ENCODE measurements at regions not wholly inside any gene's neighbourhood (a gene's known extent, or its start where the extent isn't known, plus 50 kb on each side); places are given as distances from the start of the nearest gene placed in this dataset.

DNA sequence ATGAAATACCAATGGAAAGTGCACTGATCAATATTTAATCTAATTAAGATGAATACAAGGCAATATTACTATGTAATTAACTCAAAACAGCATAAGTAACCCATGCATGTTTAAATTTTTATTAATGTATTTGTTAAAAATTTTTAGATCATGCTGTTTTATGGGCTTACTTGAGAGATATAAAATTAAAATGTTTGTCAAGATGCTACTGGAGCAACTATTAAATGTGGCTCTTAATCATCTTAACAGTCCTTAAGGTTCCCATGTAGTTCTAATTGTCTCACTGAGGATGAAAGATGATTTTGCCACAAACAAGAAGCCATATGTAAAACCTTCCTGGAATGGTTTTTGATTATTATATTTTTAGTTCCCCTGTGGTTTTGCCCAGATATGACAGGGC, 897.1 kb downstream of the KCNMA1 start:
- Histone ChIP-seq H4K20me1 (ENCODE audit: insufficient read depth, low read length, poor library complexity, severe bottlenecking) (no peaks in the 10 kb centered on the region), H3K9me2 (replicated peaks; ENCODE audit: low read depth, low read length) (no peaks in the 10 kb centered on the region), H3K27me3 (ENCODE audit: insufficient read depth, low read length, poor library complexity, severe bottlenecking) (no peaks in the 10 kb centered on the region), H3K4me3 (ENCODE audit: low read length, poor library complexity, severe bottlenecking) (no peak overlapping the region), H3K9me3 (ENCODE audit: insufficient read depth, low read depth, low read length) (no peaks in the 10 kb centered on the region), H2AFZ (ENCODE audit: low read length) (no peak overlapping the region), H3K4me1 (ENCODE audit: insufficient read depth, low read length, poor library complexity, severe bottlenecking) (peaks cover 6% of the 10 kb centered on the region), H3F3A (ENCODE audit: low read depth) (no peaks in the 10 kb centered on the region), H3K4me2 (ENCODE audit: low read depth, low read length, poor library complexity, severe bottlenecking) (no peak overlapping the region), H3K36me3 (ENCODE audit: insufficient read depth, low read length) (no peaks in the 10 kb centered on the region), H3K9ac (ENCODE audit: low read depth, low read length, poor library complexity, severe bottlenecking) (no peak overlapping the region), H3K79me2 (ENCODE audit: insufficient read depth, low read length) (no peaks in the 10 kb centered on the region)
- TF ChIP-seq, protein P1, sequence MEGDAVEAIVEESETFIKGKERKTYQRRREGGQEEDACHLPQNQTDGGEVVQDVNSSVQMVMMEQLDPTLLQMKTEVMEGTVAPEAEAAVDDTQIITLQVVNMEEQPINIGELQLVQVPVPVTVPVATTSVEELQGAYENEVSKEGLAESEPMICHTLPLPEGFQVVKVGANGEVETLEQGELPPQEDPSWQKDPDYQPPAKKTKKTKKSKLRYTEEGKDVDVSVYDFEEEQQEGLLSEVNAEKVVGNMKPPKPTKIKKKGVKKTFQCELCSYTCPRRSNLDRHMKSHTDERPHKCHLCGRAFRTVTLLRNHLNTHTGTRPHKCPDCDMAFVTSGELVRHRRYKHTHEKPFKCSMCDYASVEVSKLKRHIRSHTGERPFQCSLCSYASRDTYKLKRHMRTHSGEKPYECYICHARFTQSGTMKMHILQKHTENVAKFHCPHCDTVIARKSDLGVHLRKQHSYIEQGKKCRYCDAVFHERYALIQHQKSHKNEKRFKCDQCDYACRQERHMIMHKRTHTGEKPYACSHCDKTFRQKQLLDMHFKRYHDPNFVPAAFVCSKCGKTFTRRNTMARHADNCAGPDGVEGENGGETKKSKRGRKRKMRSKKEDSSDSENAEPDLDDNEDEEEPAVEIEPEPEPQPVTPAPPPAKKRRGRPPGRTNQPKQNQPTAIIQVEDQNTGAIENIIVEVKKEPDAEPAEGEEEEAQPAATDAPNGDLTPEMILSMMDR (conservative IDR thresholded peaks at IDR 0.05; ENCODE audit: low read length), result no peak
- no peak for TF ChIP-seq EZH2phosphoT487 (IDR thresholded peaks at IDR 0.05; ENCODE audit: borderline replicate concordance)

- no peaks in the 10 kb centered on the region for H3K9me3 ChIP-seq (ENCODE audit: insufficient read depth, low read depth, low read length)
- no peak overlapping the region for H3K4me2 ChIP-seq (ENCODE audit: low read depth, low read length, poor library complexity, severe bottlenecking)
- H3K4me1 ChIP-seq (ENCODE audit: insufficient read depth, low read length, poor library complexity, severe bottlenecking), result peaks cover 6% of the 10 kb centered on the region
- H4K20me1 ChIP-seq (ENCODE audit: insufficient read depth, low read length, poor library complexity, severe bottlenecking), result no peaks in the 10 kb centered on the region
- 0 out of 2 replicates have a peak overlapping the region, but pooled peaks have one; percentile 55 for H2AFZ ChIP-seq (ENCODE audit: low read length)
- H3K9ac ChIP-seq (ENCODE audit: low read depth, low read length, poor library complexity, severe bottlenecking), result no peak overlapping the region
- TF ChIP-seq EZH2phosphoT487 (IDR thresholded peaks at IDR 0.05; ENCODE audit: borderline replicate concordance), result no peak
- TF ChIP-seq, protein P1 (conservative IDR thresholded peaks at IDR 0.05; ENCODE audit: low read length), result no peak
- no peaks in the 10 kb centered on the region for H3K36me3 ChIP-seq (ENCODE audit: insufficient read depth, low read length)
- no peak overlapping the region for H3K4me3 ChIP-seq (ENCODE audit: low read length, poor library complexity, severe bottlenecking)
- H3K79me2 ChIP-seq (ENCODE audit: insufficient read depth, low read length), result no peaks in the 10 kb centered on the region
- H3K27me3 ChIP-seq (ENCODE audit: insufficient read depth, low read length, poor library complexity, severe bottlenecking), result no peaks in the 10 kb centered on the region
- H3K9me2 ChIP-seq (replicated peaks; ENCODE audit: low read depth, low read length), result no peaks in the 10 kb centered on the region
- no peaks in the 10 kb centered on the region for H3F3A ChIP-seq (ENCODE audit: low read depth)
These were observed 898.6 kb downstream of the KCNMA1 start for GRCh38 chr10:76738991-76739390.

- Histone ChIP-seq H3K9ac (ENCODE audit: low read depth, low read length, poor library complexity, severe bottlenecking) (no peak overlapping the region), H3K36me3 (ENCODE audit: insufficient read depth, low read length) (no peaks in the 10 kb centered on the region), H3K27me3 (ENCODE audit: insufficient read depth, low read length, poor library complexity, severe bottlenecking) (no peaks in the 10 kb centered on the region), H3K9me2 (replicated peaks; ENCODE audit: low read depth, low read length) (no peaks in the 10 kb centered on the region), H3K4me1 (ENCODE audit: insufficient read depth, low read length, poor library complexity, severe bottlenecking) (peaks cover 6% of the 10 kb centered on the region), H2AFZ (ENCODE audit: low read length) (peak overlapping the region; percentile 21; the same call in 1 of the 2 replicates), H4K20me1 (ENCODE audit: insufficient read depth, low read length, poor library complexity, severe bottlenecking) (no peaks in the 10 kb centered on the region), H3K9me3 (ENCODE audit: insufficient read depth, low read depth, low read length) (no peaks in the 10 kb centered on the region; the same call in 1 of the 2 replicates), H3F3A (ENCODE audit: low read depth) (no peaks in the 10 kb centered on the region), H3K4me2 (ENCODE audit: low read depth, low read length, poor library complexity, severe bottlenecking) (no peak overlapping the region), H3K4me3 (ENCODE audit: low read length, poor library complexity, severe bottlenecking) (no peak overlapping the region), H3K79me2 (ENCODE audit: insufficient read depth, low read length) (no peaks in the 10 kb centered on the region)
- TF ChIP-seq, protein P1 (conservative IDR thresholded peaks at IDR 0.05; ENCODE audit: low read length), result no peak
- TF ChIP-seq EZH2phosphoT487 (IDR thresholded peaks at IDR 0.05; ENCODE audit: borderline replicate concordance), result no peak
These were observed 900.6 kb downstream of the KCNMA1 start for GRCh38 chr10:76736815-76737618.

Measured in Loucy (cell line).